ENCODE measurements at regions not wholly inside any gene's neighbourhood (a gene's known extent, or its start where the extent isn't known, plus 50 kb on each side); places are given as distances from the start of the nearest gene placed in this dataset.

DNA sequence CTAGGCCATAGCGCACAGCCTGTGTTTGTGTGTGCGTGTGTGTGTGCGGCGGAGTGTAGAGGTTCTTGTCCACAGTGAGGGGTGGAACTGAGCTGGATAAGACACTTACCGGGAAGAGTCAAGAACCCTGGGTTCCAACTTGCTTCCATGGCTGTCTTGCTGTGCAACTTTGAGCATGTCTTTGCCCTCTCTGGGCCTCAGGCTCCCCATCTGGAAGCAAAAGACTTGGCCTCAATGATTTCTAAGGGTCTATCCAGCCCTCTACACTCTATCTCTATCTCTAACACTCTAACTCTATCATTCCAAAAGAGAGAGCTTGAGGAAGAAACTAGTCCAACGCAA is 121.3 kb upstream of the PJA1 start:
- POLR2A ChIA-PET = interaction anchor here (2.9 kb wide), 1 partner anchor 458 kb away, joined by 12 read pairs; the partner anchor contains the start of gene EFNB1
- TF ChIP-seq, protein P1, sequence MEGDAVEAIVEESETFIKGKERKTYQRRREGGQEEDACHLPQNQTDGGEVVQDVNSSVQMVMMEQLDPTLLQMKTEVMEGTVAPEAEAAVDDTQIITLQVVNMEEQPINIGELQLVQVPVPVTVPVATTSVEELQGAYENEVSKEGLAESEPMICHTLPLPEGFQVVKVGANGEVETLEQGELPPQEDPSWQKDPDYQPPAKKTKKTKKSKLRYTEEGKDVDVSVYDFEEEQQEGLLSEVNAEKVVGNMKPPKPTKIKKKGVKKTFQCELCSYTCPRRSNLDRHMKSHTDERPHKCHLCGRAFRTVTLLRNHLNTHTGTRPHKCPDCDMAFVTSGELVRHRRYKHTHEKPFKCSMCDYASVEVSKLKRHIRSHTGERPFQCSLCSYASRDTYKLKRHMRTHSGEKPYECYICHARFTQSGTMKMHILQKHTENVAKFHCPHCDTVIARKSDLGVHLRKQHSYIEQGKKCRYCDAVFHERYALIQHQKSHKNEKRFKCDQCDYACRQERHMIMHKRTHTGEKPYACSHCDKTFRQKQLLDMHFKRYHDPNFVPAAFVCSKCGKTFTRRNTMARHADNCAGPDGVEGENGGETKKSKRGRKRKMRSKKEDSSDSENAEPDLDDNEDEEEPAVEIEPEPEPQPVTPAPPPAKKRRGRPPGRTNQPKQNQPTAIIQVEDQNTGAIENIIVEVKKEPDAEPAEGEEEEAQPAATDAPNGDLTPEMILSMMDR (IDR thresholded peaks at IDR 0.05; ENCODE audit: insufficient read depth, low read length, missing control alignments) = no peak
- no peak for DNase-seq (ENCODE audit: low read depth, low spot score)
- no peak overlapping the region for H3K4me3 ChIP-seq (ENCODE audit: low read depth, low read length)
- CTCF ChIA-PET = interaction anchor here (0.7 to 3.8 kb wide), 6 partner anchors 51 to 463 kb away, joined by 3 to 25 read pairs (median 5); no protein-coding TSS in a partner anchor

DNA sequence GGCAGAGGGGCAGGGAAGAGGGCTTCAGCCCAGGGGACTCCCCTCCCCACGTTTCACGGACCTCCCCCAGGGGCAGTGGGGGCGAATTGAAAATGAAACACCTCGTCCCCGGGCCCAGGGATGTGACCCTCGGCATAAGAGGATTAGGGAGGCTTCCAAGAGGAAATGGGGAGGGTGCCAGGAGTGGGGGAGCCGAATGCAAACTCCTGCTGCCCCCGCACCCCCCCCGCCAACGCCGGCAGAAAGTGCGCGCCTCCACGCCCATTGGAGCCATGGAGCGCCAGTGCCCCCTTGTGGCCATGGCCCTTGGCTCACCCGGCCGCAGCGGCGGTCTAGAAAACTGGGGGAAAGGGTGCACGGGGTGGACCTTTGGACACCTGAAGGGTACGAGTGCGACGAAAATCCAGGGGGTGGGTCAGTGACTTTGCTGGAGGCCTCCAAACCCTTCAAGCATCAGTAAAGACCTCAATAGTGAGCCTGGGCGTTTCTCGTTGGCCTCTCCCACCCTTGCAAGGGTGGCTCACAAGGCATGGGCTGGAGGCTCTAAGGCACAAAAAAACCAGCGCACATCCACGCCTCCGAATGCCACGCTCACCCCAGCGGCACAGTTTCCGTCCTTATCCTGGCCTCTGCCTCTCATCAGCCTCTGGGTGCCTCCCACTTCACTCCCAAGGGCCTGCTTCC is 120.8 kb upstream of the PJA1 start:
- ChIA-PET POLR2A (interaction anchor here (2.9 kb wide), 1 partner anchor 457 kb away, joined by 12 read pairs; the partner anchor contains the start of gene EFNB1), CTCF (interaction anchor here (0.7 to 3.8 kb wide), 6 partner anchors 10 to 462 kb away, joined by 3 to 33 read pairs (median 6); partner anchors contain the start of gene EFNB1)
- TF ChIP-seq, protein P1 (IDR thresholded peaks at IDR 0.05; ENCODE audit: insufficient read depth, low read length, missing control alignments) = peak; percentile 87
- DNase-seq (ENCODE audit: low read depth, low spot score) = no peak
- peak overlapping the region; percentile 52 for H3K4me3 ChIP-seq (ENCODE audit: low read depth, low read length)

DNA sequence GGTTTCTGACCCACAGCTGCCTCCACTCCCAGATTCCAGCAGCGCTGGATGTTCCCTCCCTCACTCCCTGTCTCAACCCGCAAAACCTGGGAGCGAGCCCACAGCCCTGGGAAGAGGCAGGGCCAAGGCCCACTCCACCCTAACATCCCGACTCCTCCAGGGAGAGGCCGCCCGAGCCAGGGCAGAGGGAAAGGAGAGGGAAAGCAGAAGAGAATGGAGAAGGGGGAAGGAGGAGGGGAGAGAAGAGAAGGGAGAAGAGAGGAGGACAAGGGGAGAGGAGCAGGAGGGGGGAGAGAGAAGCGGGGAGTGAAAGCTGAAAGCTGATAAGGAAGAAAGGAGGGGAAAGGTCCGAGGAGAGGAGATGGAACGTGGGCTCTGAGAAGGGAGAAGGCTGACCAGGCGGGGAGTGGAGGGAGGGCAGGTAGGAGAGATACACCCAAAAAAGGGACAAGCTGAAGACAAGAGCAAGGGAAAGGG is 120.2 kb upstream of the PJA1 start:
- H3K4me3 ChIP-seq (ENCODE audit: low read depth, low read length) = peak overlapping the region; percentile 52
- ChIA-PET CTCF (interaction anchor here (1.0 to 3.8 kb wide), 6 partner anchors 10 to 462 kb away, joined by 3 to 33 read pairs (median 6); partner anchors contain the start of gene EFNB1), POLR2A (interaction anchor here (2.9 kb wide), 1 partner anchor 457 kb away, joined by 12 read pairs; the partner anchor contains the start of gene EFNB1)
- TF ChIP-seq, protein P1 (IDR thresholded peaks at IDR 0.05; ENCODE audit: insufficient read depth, low read length, missing control alignments) = no peak
- no peak for DNase-seq (ENCODE audit: low read depth, low spot score)

DNA sequence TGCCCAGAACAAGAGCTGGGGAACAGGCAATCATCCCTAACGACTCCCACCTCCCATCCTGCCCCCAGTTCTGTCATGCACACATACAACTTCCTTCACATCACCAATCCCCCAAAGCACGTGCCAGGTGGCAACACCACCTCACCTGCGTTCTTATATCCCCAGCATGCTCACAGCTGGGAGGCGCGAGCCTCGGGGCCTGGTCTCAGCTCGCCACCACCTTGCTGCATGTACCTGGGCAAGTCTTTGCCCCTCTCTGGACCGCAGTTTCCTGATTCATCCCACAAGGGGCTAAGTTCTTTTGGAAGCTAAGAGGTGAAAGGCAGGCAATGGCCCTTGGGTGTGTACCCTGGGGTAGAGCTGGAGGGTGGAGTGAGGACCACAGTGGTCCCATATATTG is 119.2 kb upstream of the PJA1 start:
- DNase-seq (ENCODE audit: low read depth, low spot score) = no peak
- CTCF ChIA-PET = interaction anchor here (1.0 to 3.8 kb wide), 6 partner anchors 11 to 461 kb away, joined by 3 to 33 read pairs (median 6); partner anchors contain the start of gene EFNB1
- POLR2A ChIA-PET = interaction anchor here (2.9 kb wide), 1 partner anchor 456 kb away, joined by 12 read pairs; the partner anchor contains the start of gene EFNB1
- no peak overlapping the region for H3K4me3 ChIP-seq (ENCODE audit: low read depth, low read length)
- TF ChIP-seq, protein P1 (IDR thresholded peaks at IDR 0.05; ENCODE audit: insufficient read depth, low read length, missing control alignments) = no peak

DNA sequence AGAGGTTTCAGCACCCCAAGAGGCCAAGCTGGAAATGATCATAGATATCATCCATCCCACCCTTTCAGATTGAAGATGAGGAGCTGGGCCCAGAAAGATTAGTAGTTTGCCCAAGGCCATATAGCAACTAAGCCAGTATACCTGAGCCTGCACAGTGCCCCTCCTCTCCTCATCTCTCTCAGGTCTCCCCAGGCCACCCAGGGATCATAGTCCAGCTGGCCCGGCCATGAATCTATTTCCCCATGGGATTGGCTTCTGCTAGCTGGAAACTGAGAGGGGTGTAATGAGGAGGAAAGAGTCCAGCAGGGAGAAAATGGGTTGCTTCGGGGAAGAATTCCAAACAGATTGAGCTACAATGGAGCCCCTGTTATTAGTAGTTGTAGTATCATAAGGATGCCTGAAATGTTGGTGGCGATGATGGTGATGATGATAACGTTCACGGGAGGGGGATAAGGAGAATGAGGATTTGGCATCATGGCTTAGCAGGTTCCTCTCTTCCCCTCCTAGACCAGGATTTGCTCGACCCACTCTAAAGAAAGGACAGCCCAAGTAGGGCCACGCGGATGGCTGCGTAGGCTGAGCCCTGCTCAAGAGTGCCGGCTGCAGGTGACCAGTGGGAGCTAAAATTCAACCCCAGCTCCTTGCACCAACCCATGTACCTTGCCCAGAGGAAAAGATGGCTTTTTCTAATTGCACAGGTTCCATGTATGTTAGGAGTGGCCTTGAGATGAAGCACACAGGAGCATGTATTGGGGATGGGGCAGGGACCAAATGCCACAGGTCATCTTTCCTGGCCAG is 117.8 kb upstream of the PJA1 start:
- H3K4me3 ChIP-seq (ENCODE audit: low read depth, low read length) = no peak overlapping the region
- ChIA-PET CTCF (interaction anchor here (0.7 to 3.6 kb wide), 5 partner anchors 13 to 460 kb away, joined by 3 to 33 read pairs (median 6); partner anchors contain the start of gene EFNB1), POLR2A (no interaction called here)
- TF ChIP-seq, protein P1 (IDR thresholded peaks at IDR 0.05; ENCODE audit: insufficient read depth, low read length, missing control alignments) = no peak
- DNase-seq (ENCODE audit: low read depth, low spot score) = no peak
